ENCODE measurements at regions not wholly inside any gene's neighbourhood (a gene's known extent, or its start where the extent isn't known, plus 50 kb on each side); places are given as distances from the start of the nearest gene placed in this dataset.

DNA sequence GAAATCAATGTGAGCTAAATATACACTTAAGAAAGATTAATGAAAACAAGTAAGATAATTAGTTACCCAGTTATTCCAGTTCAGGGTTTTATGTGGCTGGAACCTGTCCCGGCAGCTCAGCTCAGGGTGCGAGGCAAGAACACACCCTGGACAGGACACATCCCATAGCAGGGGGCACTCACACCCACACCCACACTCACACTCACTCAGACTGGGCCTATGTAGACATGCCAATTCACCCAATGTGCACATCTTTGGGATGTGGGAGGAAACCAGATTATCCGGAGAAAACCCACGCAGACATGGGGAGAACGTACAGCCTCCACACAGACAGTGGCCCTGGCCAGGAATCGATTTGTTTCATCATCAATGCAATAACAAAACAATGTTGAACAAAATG, 66.0 kb upstream of the TMCC3 start:
- 94% methylated on average over 6 of the region's 6 CpGs for whole genome bisulfite sequencing (ENCODE audit: insufficient coverage)
- intact Hi-C loops (cut with micrococcal nuclease), result no loop called here
- Mint-ChIP-seq H3K36me3 (no peaks in the 10 kb centered on the region), H3K4me3 (no peak overlapping the region), H3K9me3 (no peaks in the 10 kb centered on the region), H3K27ac (no peak overlapping the region), H3K4me1 (no peaks in the 10 kb centered on the region), H3K27me3 (ENCODE audit: low read depth in 2 of 2) (peaks cover 0 to 4% of the 10 kb centered on the region in 2 donors)
- no peak for ATAC-seq
- H3K4me3 ChIP-seq (ENCODE audit: low read length), result no peak overlapping the region
- H3K4me1 ChIP-seq (ENCODE audit: control insufficient read depth, insufficient read depth, low read length), result no peaks in the 10 kb centered on the region
- H3K9me3 ChIP-seq (ENCODE audit: control insufficient read depth, insufficient read depth, low read length), result no peaks in the 10 kb centered on the region
- H3K27me3 ChIP-seq (ENCODE audit: control insufficient read depth, insufficient read depth, low read length), result no peaks in the 10 kb centered on the region
- no peak for DNase-seq
- no peaks in the 10 kb centered on the region for H3K36me3 ChIP-seq (ENCODE audit: control insufficient read depth, insufficient read depth, low read length)
- TF ChIP-seq, protein P1, sequence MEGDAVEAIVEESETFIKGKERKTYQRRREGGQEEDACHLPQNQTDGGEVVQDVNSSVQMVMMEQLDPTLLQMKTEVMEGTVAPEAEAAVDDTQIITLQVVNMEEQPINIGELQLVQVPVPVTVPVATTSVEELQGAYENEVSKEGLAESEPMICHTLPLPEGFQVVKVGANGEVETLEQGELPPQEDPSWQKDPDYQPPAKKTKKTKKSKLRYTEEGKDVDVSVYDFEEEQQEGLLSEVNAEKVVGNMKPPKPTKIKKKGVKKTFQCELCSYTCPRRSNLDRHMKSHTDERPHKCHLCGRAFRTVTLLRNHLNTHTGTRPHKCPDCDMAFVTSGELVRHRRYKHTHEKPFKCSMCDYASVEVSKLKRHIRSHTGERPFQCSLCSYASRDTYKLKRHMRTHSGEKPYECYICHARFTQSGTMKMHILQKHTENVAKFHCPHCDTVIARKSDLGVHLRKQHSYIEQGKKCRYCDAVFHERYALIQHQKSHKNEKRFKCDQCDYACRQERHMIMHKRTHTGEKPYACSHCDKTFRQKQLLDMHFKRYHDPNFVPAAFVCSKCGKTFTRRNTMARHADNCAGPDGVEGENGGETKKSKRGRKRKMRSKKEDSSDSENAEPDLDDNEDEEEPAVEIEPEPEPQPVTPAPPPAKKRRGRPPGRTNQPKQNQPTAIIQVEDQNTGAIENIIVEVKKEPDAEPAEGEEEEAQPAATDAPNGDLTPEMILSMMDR (IDR thresholded peaks at IDR 0.05), result no peak
- no peak overlapping the region for H3K27ac ChIP-seq (ENCODE audit: low read length)

DNA sequence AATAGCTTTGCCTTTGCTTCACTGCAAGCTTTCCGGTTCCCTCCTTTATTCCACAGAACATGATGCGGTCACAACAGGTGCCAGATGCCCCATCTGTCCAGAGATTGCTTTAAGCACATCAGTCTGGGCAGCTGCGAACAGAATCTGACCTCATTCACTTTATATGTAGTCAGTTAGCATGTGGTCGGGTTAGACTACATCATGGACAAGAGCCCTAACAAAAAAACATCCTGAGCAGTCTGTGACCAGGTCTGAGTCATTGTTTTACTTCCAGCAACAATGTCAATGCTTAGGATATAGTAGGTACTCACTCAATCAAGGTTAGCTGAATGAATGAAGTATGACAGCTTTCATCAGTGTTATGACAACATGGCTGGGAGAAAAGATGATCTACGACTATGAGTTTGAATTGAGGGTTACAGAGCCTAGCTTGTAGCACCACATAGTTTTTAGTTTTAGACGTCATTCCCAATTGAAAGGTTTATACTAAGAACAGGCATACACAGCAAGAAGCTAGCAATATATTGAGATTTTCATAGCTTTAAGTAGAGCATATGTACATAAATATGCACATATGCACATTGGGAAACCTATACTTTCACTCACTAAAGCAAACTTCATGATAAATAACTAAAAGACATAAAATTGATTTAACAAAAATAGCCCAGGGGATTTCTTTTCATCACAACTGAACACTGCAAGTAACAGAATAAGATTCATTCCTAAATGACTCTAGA, 64.2 kb upstream of the TMCC3 start:
- Histone ChIP-seq H3K27me3 (ENCODE audit: control insufficient read depth, insufficient read depth, low read length) (no peaks in the 10 kb centered on the region), H3K27ac (ENCODE audit: low read length) (no peak overlapping the region), H3K4me3 (ENCODE audit: low read length) (no peak overlapping the region), H3K36me3 (ENCODE audit: control insufficient read depth, insufficient read depth, low read length) (no peaks in the 10 kb centered on the region), H3K9me3 (ENCODE audit: control insufficient read depth, insufficient read depth, low read length) (no peaks in the 10 kb centered on the region), H3K4me1 (ENCODE audit: control insufficient read depth, insufficient read depth, low read length) (no peaks in the 10 kb centered on the region)
- ATAC-seq, result no peak
- no peaks in the 10 kb centered on the region for H3K9me3 Mint-ChIP-seq
- WGBS (ENCODE audit: insufficient coverage), result 87% methylated on average over 6 of the region's 6 CpGs
- TF ChIP-seq, protein P1 (IDR thresholded peaks at IDR 0.05), result no peak
- H3K4me1 Mint-ChIP-seq, result no peaks in the 10 kb centered on the region
- H3K27me3 Mint-ChIP-seq (ENCODE audit: low read depth in 2 of 2), result peaks cover 0 to 6% of the 10 kb centered on the region in 2 donors
- intact Hi-C loops (cut with micrococcal nuclease), result no loop called here
- DNase-seq, result no peak
- H3K36me3 Mint-ChIP-seq, result no peaks in the 10 kb centered on the region
- no peak overlapping the region for H3K4me3 Mint-ChIP-seq
- no peak overlapping the region for H3K27ac Mint-ChIP-seq

DNA sequence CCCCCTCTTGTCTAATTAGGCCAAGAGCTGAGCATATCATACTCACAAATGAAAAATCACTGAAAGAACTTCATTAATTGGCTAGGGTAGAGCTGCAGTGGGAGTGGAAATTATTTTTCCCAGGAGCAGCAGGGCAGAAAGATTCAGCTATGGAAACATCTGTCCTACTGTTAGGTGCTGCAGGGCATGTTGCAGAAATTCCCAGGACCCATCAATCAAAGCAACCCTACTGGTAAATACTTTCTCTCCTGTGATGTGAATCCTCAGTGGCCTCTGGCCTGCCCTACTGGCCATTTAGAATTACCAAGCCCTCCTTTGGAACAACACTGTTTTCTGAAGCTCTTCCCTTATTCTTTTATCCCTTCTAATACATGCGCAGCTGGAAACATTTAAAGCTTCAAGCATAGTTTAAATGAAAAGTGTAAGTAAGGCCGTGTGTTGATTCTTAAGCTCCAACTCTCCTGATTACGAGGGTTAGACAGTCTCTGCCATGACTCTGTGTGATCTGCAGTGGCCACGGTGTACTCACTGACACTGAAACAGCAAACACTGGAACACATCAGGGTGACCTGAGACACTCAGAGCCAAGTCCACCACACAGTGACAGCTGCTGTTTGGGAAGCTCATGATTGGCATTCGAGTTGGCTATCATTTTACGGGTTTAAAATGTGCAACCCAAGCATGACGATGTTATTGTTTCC, 62.6 kb upstream of the TMCC3 start:
- H3K9me3 Mint-ChIP-seq, result no peaks in the 10 kb centered on the region
- H3K4me3 Mint-ChIP-seq, result no peak overlapping the region
- peaks cover 0 to 9% of the 10 kb centered on the region in 2 donors for H3K27me3 Mint-ChIP-seq (ENCODE audit: low read depth in 2 of 2)
- H3K27ac Mint-ChIP-seq, result no peak overlapping the region
- H3K27me3 ChIP-seq (ENCODE audit: control insufficient read depth, insufficient read depth, low read length), result no peaks in the 10 kb centered on the region
- ATAC-seq (no peak), DNase-seq (no peak)
- intact Hi-C loops (cut with micrococcal nuclease), result no loop called here
- no peaks in the 10 kb centered on the region for H3K9me3 ChIP-seq (ENCODE audit: control insufficient read depth, insufficient read depth, low read length)
- no peaks in the 10 kb centered on the region for H3K4me1 ChIP-seq (ENCODE audit: control insufficient read depth, insufficient read depth, low read length)
- H3K27ac ChIP-seq (ENCODE audit: low read length), result no peak overlapping the region
- 94% methylated on average over 6 of the region's 7 CpGs for WGBS (ENCODE audit: insufficient coverage)
- no peaks in the 10 kb centered on the region for H3K36me3 ChIP-seq (ENCODE audit: control insufficient read depth, insufficient read depth, low read length)
- TF ChIP-seq, protein P1 (IDR thresholded peaks at IDR 0.05), result no peak
- no peaks in the 10 kb centered on the region for H3K36me3 Mint-ChIP-seq
- no peaks in the 10 kb centered on the region for H3K4me1 Mint-ChIP-seq
- no peak overlapping the region for H3K4me3 ChIP-seq (ENCODE audit: low read length)
